ENCODE measurements at regions not wholly inside any gene's neighbourhood (a gene's known extent, or its start where the extent isn't known, plus 50 kb on each side); places are given as distances from the start of the nearest gene placed in this dataset.

- no peak for DNase-seq (ENCODE audit: low read depth in 2 of 3, low spot score in 1 of 3)
Measured at GRCh38 chr11:119782006-119782738, 53.2 kb upstream of the NECTIN1 start.

DNA sequence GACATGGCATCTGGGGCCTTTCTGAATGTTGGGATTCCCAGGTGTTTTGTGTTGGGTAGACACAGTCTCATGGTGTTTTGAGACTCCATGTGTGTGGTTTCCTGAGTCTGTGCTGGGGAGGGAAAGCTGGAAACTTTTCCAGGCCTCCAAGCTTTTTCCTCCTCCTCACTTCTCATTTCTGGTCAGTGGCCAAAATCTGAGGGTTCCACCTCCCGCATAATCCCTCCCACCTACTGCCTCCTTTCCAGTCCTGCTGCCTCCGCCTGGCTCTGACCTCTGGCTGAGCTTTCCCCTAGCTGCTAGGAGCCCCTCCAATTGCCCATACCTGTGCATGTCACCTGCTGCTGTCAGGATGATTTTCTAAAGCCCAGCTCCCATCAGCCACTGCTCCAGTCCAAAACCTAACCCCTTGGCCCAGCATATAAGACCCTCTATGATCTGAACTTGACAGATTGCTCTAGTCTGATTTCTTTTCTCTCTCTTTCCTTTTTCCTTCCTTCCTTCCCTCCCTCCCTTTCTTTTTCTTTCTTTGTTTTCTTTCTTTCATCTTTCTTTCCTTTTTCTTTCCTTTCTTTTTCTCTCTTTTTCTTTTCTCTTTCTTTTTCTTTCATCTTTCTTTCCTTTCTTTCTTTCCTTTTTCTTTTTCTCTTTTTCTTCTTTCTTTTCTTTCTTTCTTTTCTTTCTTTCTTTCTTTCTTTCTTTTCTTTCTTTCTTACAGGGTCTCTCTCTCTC, 51.4 kb upstream of the NECTIN1 start:
- no peak for DNase-seq (ENCODE audit: low read depth in 2 of 3, low spot score in 1 of 3)

GRCh38 chr11:119779195-119780071, 50.4 kb upstream of the NECTIN1 start:
- no peak for DNase-seq (ENCODE audit: low read depth in 2 of 3, low spot score in 1 of 3)
